Subcutaneous adipose tissue (tissue), 1 donor: ENCODE measurements at regions not wholly inside any gene's neighbourhood (a gene's known extent, or its start where the extent isn't known, plus 50 kb on each side); places are given as distances from the start of the nearest gene placed in this dataset.

ENCODE experiments used
- TF ChIP-seq, protein P1 (sequence below): fragments of 450-650 bp; IDR thresholded peaks from one replicate; pipeline ENCODE4 v1.5.1; 2016; ENCODE audit warnings: low read depth, mild to moderate bottlenecking, control low read depth, antibody characterized with exemption, moderate library complexity

DNA sequence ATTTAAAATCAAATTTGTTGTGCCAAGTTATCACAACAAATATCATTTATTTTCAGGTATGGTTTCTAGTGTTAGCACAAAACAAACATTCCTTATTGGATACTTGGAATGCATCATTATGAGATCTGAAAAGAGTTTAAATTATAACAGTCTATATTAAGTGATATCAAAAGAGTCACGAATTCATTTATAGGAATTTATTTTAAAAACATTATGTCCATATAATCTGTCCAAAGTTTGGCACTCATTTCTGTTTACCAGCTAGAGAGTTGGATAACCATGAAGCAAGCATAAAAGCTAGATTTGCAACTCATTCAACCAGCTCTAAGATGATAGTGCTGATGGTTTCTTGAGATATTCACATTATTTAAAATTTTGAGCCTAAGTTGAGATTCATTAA is 453.2 kb downstream of the DOK5 start:
- TF ChIP-seq, protein P1, sequence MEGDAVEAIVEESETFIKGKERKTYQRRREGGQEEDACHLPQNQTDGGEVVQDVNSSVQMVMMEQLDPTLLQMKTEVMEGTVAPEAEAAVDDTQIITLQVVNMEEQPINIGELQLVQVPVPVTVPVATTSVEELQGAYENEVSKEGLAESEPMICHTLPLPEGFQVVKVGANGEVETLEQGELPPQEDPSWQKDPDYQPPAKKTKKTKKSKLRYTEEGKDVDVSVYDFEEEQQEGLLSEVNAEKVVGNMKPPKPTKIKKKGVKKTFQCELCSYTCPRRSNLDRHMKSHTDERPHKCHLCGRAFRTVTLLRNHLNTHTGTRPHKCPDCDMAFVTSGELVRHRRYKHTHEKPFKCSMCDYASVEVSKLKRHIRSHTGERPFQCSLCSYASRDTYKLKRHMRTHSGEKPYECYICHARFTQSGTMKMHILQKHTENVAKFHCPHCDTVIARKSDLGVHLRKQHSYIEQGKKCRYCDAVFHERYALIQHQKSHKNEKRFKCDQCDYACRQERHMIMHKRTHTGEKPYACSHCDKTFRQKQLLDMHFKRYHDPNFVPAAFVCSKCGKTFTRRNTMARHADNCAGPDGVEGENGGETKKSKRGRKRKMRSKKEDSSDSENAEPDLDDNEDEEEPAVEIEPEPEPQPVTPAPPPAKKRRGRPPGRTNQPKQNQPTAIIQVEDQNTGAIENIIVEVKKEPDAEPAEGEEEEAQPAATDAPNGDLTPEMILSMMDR = no peak

DNA sequence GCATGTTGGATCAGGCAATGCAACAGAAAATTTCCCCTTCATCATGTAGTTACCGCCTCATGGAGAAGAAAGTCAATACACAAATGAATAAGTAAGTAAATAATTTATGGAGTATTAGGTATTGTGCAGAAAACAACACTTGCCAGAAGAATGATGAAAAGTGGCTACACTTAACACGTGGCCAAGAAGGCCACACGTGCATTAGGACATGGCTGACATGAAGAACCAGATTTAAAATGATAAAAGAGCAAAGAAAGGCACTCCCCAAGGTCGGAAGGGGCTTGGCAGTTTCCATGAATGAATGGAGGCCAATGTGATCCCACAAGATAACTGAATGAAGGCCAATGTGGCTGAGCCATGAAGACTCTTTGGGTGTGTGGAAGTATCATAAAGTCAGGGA is 447.2 kb downstream of the DOK5 start:
- TF ChIP-seq, protein P1 = no peak

DNA sequence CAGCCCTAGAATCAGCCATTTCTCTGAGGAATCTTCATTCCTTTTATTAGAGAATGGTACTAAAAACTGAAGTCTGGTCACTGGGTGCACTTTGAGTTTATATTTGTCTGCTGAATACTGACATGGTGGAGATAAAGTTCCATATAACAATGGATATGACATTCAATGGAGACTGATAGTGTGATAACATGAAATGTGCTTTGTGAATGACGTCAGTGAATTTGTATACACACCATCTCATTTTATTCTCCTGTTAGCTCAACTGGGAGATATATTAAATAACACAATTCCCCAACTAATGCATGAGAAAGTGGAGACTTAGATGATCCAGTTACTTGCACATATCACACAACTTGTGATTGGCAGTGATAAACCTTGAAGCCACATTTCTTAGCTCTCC is 446.7 kb downstream of the DOK5 start:
- TF ChIP-seq, protein P1 = no peak

DNA sequence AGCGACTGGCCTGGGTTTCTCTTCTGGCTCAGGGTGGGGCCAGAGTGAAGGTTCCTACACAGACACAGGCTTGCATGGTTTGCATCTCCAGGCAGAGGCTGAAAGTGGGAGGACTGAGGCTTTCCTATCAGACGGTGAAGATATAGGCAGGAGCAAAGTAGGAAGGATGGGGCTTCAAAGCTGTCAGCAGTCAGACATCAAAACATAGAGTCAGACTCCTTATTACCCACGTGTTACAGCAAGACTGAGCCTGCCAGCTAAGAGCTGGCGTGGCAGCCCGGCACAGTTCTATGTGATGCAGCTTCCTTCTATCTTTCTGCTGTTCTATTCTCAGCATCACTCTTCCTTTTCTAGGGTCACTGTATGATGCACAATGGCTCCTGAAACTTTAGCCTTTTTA is 445.1 kb downstream of the DOK5 start:
- TF ChIP-seq, protein P1 = no peak

DNA sequence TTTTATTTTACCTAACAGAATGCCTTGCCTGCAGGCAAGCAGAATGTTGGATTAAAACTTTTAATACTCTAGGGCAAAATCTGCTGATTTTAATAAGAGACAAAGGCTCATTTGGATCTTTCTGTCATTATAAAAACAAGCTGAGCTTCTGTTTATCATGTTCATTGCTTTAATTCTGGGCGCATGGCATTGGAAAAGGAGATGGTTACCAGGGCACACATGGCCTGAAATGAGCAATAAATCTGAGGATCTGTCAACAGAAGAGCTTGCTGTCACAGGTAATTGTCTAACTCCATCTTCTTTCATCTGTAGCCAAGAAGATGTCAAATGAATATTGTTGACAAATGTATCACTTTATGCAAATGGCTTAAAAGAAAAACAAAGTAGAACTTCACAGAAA is 439.6 kb downstream of the DOK5 start:
- TF ChIP-seq, protein P1 = no peak

DNA sequence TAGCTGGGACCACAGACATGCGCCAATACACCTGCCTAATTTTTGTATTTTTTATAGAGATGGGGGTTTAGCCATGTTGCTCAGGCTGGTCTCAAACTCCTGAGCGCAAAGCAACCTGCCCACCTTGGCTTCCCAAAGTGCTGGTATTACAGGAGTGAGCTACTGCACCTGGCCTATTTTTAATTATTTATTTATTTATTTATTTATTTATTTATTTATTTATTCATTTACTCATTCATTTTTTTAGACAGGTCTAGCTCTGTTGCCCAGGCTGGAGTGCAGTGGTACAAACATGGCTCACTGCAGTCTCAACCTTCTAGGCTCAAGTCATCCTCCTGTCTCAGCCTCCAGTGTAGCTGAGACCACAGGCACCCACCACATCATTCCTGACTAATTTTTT is 434.3 kb downstream of the DOK5 start:
- TF ChIP-seq, protein P1 = no peak

DNA sequence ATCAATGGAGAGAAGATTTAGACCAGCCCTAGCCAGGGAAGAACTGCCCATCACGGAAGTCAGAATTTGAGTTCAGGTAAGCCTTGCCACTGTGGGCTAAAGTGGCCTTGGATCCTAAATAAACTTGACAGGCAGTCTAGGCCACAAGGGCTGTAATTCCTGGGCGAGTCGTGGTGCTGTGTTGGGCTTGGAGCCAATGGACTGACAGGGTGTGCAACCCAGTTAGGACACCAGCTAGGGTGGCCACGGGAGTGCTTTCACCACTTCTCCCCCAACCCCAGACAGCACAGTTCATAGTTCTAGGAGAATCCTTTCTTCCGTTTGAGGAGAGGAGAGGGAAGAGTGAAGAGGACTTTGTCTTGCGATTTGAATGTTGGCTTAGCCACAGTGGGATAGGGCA is 422.4 kb downstream of the DOK5 start:
- TF ChIP-seq, protein P1 = no peak
